Upper lobe of left lung (tissue), 4 donors: ENCODE measurements at regions not wholly inside any gene's neighbourhood (a gene's known extent, or its start where the extent isn't known, plus 50 kb on each side); places are given as distances from the start of the nearest gene placed in this dataset.

Source experiments
- CTCF ChIP-seq, 6 experiments: fragments of 450-650 bp in 4 of 6; fragments of 200-600 bp in 2 of 6; sonication (generic) in 2 of 6; IDR thresholded peaks; one replicate each; pipeline ENCODE4 v1.5.1; 2016 to 2019; ENCODE audit warnings: antibody characterized with exemption in 6 of 6
- POLR2A ChIP-seq, 4 donors: fragments of 450-650 bp; IDR thresholded peaks; one replicate each; pipeline ENCODE4 v1.5.1; 2016 to 2017; ENCODE audit warnings: antibody characterized with exemption in 4 of 4, mild to moderate bottlenecking in 2 of 4

DNA sequence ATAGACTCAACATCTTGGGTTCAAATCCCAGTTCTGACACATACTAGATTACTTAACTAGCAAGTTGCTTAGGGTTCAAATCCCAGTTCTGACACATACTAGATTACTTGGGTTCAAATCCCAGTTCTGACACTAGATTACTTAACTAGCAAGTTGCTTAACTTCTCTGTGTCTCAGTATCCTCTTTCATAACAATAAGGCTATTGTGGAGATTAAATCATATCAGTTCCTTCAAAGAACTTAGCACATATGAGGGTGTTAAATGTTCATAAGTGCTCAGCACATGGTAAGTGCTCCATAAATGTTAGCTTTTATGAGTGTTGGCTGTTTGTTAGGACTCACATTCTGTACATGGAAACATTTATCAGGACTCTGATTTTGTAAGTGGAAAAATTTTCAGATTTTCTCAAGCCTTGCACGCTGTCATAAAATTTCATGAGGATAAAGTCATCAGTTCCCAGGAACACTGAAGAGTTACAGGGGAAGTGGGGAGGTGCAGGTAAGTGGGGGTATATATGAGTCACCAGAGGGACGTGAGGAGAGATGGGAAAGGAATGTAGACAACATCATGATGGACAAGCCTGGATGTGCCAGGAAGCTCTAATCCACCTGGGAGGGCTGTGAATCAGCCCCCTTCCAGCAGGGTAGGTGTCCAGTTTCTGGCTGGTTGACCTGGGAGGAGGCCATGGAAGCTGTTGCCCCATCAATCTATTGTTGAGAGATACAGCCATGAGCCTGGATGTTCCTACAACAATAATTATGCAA lies 532.2 kb upstream of the WWC1 start:
- TF ChIP-seq CTCF (IDR thresholded peaks at IDR 0.05) (no peak), POLR2A (IDR thresholded peaks at IDR 0.05) (no peak)
